ENCODE measurements at regions not wholly inside any gene's neighbourhood (a gene's known extent, or its start where the extent isn't known, plus 50 kb on each side); places are given as distances from the start of the nearest gene placed in this dataset.

DNA sequence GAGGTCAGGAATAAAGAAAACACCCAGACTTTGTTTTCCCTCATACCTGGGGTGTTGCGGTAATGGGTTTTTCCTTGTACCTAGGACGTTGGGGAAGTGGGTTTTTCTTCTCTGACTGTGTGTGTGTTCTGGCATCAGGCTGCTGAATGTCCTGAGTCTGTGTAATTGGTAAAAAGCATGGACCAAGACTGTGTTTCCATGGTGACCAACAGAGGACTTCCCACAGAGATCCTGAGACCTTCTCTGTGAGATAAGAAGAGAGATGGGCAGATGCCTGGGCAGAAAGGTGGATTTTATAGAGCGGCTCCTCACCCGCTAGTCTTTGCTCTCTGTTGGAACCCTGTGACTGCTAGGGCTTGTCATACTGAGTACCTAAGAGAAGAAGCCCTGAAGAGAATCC lies 135.4 kb upstream of the GGTLC1 start:
- TF ChIP-seq POLR2AphosphoS5 (IDR thresholded peaks at IDR 0.05; ENCODE audit: low read depth, low read length), result no peak
- TF ChIP-seq TAF1 (IDR thresholded peaks at IDR 0.05; ENCODE audit: borderline replicate concordance, low read depth, low read length), result no peak
